Head of caudate nucleus (tissue), 42 donors: ENCODE measurements at regions not wholly inside any gene's neighbourhood (a gene's known extent, or its start where the extent isn't known, plus 50 kb on each side); places are given as distances from the start of the nearest gene placed in this dataset.

Source experiments
- DNase-seq, 42 donors: peaks; one replicate each; pipeline versions ENCODE4 v3.0.0 to v3.0.0-alpha.2; 2020 to 2021; ENCODE audit warnings: mixed read lengths in 7 of 42
- intact Hi-C: fragments of 100-400 bp; cut with DNase I; formaldehyde crosslinking; loops from one replicate; pipeline ENCODE4 v1.15.0; 2022

DNA sequence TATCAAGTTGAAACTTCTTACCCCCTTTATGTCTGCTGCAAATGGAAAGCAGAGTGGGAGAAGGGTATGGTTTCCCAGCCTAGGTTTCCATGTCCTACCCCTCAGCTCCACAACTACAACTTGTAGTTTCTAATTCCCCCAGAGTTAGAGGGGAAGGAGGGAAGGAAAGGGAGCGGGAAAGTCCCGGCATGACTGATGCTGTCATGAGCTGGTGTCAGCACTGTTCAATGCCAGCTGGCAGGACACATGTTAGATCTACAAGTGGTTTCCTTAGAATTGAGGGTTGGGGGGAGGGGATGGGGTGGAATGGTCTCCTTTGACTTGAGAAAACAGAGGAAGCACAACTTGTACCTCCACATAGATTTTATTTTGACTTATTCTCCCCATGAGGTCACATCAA is 194.0 kb downstream of the MBD2 start:
- intact Hi-C loops, result no loop called here
- DNase-seq, result no peak

DNA sequence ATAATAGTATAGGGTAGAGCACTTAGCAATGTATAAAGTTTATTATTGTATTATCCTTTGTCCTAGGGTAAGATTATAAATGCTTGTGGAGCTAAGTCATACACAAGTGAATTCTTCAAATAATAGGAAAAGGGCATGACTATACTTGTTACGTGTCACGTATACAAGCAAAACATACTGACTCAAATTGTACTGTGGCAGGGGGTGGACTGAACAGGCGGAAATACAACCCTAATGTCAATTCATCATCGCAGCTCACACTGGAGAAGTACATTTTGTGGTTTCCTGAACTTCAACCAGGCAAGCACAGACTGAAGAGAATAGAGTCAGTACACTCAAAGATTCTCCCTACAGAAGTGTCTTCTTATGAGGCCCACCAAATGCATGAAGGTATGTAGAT is 201.0 kb downstream of the MBD2 start:
- DNase-seq, result no peak
- intact Hi-C loops, result no loop called here

DNA sequence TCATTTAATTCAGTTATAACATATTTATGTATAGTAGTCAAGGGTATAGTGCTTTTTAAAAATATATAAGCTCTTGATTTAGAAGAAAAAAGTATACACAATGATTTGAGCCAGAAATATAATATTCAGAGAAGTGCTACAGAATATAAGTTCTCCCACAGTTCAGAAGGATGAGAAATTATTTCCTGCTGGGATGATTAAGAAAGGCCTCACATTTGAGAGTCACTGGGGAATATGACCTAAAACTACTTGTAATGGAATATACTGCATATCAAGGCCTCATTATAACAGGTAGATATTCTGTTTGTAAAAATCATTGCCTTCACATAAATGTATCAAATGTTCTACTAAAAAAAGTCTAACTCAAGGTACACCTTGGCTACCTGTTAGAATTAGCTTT is 203.5 kb downstream of the MBD2 start:
- no peak for DNase-seq
- intact Hi-C loops, result no loop called here

DNA sequence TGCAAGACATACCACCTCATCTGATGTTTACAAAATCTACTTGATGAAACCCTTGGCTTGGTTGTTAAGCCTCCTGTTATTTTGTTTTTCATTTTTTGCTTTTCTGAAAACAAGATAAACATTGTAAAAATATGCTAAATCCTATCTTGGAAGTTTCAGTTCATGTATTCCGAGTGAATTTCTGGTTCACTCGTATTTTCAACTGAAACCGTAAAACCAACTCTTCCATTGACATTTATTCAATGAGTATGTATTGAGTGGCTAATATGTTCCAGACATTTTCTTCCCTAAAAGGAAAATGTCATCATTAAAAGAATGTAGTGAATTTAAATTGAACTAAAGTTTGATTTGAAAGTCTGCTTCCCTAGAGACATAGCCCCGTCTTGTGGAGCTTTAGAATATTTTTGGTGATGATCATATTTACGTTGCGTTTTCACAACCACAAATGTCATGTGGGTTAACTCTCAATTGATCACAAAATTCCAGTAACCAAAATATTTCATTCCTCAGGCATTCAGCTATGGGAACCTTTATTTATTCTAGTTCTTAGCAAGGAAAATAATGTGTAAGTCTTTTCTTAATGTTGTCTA is 204.2 kb downstream of the MBD2 start:
- DNase-seq, result no peak
- intact Hi-C loops, result no loop called here

DNA sequence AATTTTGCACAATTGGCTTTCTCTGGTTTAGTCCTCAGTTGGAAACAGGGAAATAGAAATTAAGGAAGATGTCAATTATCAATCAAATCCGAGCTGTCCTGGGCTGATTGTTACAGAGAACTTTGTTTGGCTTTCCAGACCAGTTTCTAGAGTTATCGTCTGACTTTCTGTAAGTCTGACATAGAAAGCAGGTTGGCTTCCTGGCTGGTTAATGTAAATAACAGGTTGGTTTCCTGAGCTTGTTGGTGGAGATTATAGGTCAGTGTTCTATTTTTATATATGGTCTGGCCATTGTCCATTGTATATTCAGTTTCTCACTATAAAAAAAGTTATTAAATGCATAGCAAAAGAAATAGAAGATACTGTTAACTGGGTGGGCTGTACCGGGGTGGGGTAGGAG is 204.8 kb downstream of the MBD2 start:
- DNase-seq, result no peak
- intact Hi-C loops, result no loop called here

DNA sequence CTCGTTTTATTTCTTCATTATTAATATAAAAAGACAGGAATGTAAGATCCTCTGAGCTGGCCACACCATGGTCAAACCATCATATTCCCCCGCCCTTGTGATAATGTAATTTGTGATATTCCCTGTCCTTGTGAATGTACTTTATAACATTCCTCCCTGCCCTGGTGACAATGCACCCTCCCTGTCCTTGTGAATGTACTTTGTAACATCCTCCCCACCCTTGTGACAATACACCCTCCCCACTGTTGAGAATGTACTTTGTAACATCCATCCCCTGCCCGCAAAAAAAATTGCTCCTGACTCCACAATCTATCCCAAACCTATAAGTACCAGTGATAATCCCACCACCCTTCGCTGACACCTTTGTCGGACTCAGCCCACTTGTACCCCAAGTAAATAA is 211.0 kb downstream of the MBD2 start:
- no peak for DNase-seq
- intact Hi-C loops, result no loop called here

DNA sequence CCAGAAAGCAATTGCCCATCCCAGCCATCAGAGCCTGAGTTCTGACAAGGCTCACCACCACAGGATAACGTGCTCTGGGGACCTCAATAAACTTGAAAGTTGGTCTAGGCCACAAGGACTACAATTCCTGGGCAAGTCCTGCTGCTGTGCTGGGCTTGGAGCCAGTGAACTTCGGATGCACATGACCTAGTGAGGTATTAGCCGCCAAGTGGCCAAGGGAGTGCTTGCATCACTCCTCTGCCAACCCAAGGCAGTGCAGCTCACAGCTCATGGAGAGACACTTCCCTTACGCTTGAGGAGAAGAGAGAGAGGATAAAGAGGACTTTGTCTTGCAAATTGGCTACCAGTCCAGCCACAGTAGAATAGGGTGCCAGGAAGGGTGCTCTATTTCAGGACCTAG is 219.6 kb downstream of the MBD2 start:
- no peak for DNase-seq
- intact Hi-C loops, result no loop called here

DNA sequence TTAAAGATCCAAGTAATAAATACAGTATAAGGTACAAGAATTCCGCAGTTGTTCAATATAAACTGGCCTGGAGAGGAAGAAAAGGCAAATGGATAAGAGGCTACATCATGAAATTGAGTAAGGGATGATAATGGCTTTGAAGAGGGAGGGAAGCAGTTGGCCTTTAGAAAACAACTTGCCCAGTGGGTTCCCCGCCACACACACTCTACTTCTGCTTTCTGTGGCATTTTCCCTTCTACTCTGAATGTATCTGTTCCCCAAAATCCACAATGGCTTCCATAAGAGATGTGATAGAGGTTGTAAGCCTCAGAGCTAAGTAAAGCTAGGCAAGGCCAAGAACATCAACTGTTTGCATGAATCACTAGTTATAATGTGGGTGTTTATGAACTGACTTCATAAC is 221.3 kb downstream of the MBD2 start:
- DNase-seq, result no peak
- intact Hi-C loops, result no loop called here

DNA sequence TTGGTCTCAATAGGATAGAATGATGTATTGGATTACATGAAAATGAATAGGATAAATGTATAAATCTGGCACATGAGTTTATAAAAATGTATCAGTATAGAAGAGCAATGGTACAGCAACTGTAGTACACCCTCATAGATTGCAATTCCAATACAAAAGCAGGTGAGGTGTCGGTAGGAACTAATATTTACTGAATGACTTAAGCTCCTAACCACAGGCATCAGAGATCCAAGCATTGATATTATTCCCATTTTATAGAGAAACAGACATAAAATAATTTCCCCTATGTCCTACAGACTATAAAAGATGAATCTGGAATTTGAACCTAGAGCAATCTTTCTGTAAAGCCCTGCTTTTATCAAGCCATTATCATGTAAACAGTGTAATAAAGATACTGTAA is 227.4 kb downstream of the MBD2 start:
- DNase-seq, result no peak
- intact Hi-C loops, result no loop called here

DNA sequence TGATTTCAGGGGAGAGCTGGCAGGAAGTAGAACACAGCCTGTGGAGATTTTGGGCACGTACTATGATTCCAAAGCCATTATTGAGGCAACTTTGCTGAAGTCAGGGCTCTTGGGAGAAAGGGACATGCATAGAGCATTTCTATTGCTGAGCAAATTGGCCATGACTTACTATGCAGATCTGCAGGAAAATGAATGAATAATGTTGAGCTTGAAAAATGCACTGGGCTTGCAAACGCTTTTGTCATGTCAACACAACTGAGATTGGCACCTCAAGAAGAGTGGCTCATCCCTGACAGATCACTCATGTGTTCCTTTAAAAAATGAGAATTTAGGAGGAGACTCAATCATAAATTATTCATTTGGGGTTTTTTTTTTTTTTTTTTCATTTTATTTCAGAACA is 230.5 kb downstream of the MBD2 start:
- intact Hi-C loops, result no loop called here
- no peak for DNase-seq

DNA sequence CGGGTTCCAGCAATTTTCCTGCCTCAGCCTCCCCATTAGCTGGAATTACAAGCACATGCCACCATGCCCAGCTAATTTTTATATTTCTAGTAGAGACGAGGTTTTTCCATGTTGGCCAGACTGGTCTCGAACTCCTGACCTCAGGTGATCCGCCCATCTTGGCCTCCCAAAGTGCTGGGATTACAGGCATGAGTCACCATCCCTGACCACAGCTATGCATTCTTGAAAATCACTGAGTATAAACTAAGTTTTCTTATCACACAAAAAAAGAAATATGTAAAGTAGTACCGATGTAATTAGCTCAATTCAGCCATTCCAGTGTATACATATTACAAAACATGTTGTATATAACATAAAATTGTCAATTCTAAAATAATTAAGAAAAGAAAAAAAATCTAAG is 232.7 kb downstream of the MBD2 start:
- intact Hi-C loops, result no loop called here
- no peak for DNase-seq

DNA sequence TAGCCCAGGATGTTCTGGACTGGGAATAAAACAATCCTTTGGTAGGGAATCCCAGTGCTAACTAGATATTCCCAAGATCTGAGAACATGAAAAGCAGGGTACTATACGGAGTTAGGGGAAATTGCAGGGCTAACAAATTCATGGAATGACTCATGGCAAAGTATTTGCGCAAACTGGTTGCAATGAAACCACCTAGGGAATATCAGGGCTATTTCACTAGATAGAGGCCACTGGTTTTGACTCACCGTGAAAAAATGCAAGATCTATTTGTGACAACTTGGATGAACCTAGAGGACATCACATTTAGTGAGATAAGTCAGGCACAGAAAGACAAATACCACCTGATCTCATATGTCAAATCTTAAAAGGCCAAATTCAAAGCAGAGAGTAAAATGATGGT is 233.3 kb downstream of the MBD2 start:
- DNase-seq, result no peak
- intact Hi-C loops, result no loop called here

DNA sequence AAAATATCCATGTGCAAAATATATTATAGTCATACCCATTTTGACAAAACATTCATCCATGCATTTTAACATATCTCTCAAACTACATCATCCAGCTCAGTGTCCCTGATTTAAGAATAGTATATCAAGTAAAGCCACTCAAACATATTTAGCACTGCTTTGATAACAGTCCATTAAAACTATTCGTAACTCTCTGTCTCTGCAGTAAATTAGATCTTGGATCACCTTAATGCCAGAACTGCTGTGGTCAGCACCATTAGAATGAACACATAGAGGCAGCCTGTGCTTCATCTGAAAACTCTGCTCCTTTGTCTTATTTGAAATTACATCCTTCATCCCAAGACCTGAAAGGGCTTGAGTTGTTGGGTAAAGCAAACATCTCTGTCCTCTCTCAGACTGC is 234.0 kb downstream of the MBD2 start:
- no peak for DNase-seq
- intact Hi-C loops, result no loop called here

DNA sequence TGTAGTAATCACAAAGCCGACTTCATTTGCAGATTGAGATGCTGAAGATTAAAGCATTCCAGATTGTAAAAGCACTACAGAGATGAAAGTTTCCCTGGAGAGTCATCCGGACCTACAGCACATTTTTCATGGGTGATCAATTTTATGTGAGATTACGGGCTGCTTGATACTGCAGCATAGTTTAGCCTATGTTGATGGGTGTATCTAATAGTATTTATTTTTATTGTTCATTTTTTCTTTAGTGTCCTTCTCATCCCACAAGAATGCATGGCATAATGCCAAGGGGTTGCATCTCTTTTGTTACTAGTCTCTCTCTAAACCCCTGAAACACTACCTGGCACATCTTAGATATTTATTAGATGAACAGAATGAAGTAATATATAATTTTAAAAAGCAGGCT is 240.4 kb downstream of the MBD2 start:
- intact Hi-C loops, result no loop called here

DNA sequence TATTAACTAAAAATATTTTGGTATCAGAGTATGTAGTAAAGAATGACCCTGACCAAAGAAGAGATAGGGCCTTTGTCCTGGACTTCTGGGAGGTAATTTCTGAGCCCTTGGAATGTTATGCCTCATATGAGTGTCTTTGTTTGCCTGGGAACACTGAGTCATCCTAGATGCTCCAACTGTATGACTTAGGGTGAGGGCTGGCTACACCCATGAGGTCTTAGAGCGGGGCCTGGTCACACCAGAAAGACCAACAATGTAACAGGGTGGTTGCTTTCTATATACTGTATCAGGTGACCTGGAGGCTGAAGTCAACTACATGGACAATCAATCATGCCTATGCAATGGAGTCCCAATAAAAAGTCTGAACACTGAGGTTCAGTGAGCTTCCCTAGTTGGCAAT is 253.1 kb downstream of the MBD2 start:
- DNase-seq, result no peak
- intact Hi-C loops, result no loop called here

More for the DNA sequence above, 240.4 kb downstream of the MBD2 start:
- no peak for DNase-seq

DNA sequence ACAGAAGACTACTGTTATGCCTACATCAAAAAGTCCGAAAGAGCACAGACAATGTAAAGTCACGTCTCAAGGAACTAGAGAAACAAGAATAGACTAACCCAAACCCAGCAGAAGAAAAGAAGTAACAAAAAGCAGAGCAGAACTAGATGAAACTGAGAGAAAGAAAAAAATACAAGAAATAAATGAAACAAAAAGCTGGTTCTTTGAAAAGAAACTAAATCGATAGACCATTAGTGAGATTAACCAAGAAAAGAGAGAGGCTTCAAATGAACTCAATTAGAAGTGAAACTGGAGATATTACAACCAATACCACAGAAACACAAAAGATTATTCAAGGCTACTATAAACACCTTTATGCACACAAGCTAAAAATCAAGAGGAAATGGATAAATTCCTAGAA is 271.8 kb downstream of the MBD2 start:
- DNase-seq, result no peak
- intact Hi-C loops, result no loop called here

DNA sequence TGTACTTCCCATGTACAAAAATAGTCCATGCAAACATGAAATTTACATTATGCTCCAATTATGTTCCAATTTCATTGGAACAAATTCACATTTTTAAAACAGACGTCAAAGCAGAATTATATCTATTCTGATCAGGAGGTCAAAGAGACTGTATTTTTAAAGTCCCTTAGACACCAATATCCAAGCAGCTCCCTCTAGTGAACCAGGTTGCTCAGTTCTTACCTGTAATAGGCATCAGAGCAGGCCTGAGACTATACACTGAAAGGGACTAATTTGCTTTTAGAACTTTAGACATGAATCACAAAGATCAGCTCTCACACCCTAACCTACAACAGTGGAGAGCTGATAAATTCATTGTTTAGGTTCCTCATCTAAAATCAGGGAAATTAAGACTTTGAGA is 273.9 kb downstream of the MBD2 start:
- DNase-seq, result no peak
- intact Hi-C loops, result no loop called here

DNA sequence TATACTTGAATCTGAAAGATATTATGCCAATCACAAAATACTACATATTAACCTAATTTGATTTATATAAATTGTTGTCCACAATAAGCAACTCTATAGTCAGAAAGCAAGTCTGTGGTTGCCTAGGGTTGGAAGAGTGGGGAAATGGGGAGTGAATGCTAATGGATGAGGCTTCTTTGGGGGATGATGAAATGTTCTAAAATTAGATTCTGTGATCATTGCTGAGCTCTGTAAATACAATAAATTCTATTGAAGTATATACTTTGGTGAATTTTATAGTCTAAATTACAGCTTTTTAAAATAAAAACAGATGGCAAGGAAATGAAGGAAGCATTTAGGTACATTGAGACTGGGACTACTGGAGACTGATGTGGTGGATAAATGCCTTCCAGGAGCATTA is 275.5 kb downstream of the MBD2 start:
- intact Hi-C loops, result no loop called here
- no peak for DNase-seq

DNA sequence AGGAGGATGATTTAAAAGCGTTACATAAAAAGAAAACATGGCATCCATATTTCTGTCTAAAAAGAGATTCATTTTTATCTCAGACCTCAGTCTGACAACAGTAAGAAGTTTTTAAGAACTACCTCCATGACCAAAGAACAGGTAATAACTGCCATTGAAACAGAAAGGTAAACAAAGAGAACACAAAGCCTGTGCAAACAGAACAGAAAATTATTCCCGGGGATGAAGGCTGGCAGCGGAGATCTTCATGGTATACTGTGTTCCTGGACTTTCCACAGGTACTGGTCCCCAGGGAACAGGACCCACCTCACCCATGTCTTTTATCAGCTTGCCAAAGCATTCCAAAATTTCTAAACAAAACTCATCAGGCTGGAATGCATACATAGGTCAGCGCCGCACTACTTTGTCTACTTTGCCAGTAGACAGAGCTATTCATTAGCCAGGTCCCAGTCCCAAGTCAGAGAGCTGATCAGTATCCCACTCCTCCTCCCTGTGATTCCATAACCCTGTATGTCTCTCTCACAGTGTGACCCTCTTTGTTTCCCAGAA is 277.3 kb downstream of the MBD2 start:
- no peak for DNase-seq
- intact Hi-C loops, result no loop called here

DNA sequence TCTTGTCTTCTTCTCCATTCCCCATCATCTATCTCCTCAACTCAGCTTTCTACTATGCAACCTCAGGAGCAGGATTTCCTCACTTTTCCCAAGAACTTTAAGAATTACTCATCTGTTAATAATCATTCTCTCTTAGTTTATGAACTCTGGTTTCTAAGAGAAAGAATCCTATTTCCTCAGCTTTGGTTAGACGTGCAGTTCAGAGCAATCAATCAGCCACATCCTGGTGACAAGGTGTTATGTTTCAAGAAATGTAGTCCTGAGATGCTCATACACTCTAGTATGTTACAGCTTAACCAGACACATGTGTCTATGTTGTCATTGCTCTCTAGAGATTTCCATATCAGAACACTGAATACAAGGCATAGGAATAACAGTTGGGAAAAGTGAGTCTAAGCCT is 277.9 kb downstream of the MBD2 start:
- intact Hi-C loops, result no loop called here
- DNase-seq, result no peak

DNA sequence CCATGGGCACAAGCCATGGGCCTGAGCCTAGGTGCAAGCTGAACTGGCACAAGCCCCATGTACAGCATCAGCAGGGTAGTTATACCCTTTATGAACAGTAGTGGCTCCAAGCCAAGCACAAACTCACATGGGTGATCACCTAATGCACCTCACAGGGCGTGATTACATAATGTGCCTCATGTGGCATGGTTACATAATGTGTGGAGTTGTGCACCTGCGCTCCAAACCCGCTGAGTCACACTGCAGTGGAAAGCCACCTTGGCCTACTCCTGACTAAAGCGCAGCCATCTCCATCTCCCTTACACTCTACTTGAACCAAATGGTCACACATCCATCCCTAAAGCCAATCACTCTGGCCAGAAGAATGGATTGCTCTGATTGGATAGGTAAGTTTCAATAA is 279.7 kb downstream of the MBD2 start:
- DNase-seq, result no peak
- intact Hi-C loops, result no loop called here

DNA sequence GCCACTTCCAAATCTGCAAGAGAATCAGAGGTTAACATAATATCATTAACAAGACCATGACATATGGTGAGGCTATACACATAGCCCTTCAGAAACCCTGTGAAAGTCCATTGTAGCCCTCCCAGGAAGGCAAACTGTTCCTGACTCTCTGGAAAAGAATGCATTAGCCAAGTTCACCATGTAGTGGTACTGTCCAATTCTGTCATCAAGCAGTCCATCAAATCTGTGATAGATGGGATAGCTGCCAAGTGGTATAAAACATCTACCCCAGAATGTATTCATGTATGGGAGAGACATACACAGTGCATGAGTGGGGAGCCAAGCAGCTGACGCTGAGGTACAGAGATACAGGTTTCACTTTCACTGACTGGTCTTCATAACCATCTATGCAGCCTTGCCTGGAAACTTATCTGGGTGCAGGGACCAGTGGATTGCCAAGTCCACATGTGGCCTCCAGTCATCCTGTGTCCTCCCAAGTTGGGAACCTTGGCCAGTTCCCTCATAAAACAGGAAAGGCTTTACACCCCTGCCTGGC is 281.1 kb downstream of the MBD2 start:
- intact Hi-C loops, result no loop called here
- no peak for DNase-seq
